GM21515 (cell line): ENCODE measurements at regions not wholly inside any gene's neighbourhood (a gene's known extent, or its start where the extent isn't known, plus 50 kb on each side); places are given as distances from the start of the nearest gene placed in this dataset.
"Not testable (repeated sequence)": the region's sequence is repeated elsewhere in the genome, so short reads cannot be mapped to it uniquely, and the experiment has no call there.

ENCODE experiments used
- ATAC-seq: cut with Tn5 transposase; IDR thresholded peaks from one replicate; pipeline ENCODE4 v1.9.1; 2021; ENCODE audit not compliant: unreplicated experiment

DNA sequence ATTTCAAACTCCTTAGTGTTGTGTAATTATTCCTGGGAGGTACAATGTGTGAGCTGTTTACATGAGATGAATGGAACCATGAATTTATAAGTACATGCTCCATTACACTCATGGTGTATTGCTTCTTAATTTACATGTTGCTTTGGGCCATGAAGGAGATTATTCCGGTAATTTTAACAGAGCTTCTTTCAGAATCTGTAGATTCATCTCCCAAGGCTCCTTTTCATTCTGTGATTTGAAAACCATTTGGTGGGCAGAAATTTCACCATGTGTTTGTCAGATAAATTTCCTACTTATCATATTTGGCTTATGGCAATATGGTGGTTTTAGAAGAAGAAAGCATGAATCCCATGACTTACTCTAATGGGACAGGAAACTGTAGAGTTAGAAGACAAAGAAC lies 421.6 kb upstream of the EYS start:
- ATAC-seq = no peak

DNA sequence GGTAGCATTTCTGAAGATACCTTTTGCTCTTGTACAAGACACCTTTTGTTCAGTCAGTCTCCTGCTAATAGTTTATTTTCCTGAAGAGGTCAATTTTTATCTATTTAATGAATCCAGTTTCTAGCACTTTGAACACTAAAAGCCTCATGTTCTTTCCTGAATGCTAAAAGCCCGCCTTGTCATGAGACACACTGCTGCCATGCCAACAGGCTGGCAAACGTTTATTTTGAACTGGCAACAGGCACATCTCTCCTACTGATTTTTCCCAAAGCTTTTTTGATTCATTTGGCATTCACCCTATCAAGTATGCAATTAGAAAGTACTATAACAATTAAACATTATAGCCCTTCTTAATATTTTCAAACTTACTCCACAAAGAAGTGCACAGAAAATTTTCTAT lies 421.2 kb upstream of the EYS start:
- no peak for ATAC-seq

DNA sequence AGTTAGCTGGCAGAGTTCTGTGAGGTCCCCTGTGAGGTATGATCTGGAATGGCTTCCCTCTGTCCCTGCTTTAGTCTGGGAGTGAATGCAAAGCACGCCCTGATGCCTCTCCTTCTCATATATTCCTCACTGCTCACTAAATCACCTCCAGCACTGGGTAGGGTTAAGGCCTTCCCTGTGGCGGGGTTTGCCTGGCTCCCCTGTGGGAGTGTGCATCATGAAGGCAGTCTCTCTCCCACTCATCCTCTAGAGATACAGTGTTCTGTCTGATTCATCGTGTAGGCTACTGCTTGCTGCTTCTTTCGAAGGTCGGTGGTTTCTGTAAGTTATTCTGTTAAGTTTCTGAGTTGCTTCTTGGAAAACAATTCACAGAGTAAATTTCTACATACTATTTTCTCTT lies 420.0 kb upstream of the EYS start:
- no peak for ATAC-seq

DNA sequence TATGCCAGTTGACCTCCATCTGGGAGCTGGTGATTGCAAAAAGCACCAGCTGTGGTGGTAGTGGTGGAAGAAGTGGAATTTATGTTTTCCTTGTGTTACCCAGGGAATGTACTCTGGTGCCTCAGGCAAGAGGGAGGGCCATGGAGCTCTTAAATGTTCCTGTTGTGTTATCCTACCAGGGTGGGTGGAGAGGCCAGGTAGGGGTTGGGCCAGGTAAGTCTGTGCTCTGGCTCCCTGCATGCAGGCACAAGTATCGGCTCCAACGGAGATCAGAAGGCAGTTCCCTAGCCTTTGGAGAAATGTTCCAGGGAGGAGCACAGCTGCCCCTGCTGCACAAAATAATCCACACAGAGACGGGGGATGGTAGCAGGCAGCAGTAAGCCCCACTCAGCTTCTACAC lies 419.3 kb upstream of the EYS start:
- ATAC-seq = no peak

DNA sequence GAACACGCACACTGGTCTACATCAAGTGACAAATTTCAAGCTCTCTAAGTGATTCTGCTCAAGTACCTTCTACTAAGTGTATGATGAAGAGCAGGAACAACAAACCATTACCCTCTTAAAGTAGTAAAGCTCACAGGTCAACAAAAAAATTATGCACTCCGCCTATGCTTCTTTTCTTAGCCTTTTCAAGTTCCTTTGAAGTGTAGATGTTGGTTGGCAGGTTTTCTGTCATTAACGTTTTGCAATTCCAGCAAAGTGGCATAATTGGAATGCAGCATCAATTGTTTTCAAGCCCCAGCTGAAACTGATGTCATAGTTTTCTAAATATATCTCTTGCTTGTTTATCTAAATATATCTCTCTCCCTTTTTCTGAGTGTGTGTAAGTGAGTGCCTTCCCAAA lies 396.9 kb upstream of the EYS start:
- no peak for ATAC-seq

DNA sequence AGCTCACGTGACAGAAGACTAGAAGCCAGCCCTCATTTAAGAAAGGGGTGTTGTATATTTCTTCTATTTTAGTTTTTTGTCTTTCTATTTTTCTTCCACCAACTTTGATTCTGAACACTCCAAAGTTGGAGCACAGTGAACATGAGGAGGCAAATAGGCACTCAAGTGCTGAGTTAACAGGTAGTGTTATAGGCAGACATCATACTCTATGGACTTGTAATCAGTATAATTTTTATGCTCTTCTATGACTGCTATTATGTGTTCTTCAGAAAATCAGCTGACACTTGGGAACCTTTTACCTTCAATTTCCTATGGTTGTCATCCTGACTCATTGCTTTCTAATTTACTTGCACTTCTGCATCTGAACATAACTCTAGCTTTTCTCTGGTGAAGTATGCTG lies 396.3 kb upstream of the EYS start:
- no peak for ATAC-seq

DNA sequence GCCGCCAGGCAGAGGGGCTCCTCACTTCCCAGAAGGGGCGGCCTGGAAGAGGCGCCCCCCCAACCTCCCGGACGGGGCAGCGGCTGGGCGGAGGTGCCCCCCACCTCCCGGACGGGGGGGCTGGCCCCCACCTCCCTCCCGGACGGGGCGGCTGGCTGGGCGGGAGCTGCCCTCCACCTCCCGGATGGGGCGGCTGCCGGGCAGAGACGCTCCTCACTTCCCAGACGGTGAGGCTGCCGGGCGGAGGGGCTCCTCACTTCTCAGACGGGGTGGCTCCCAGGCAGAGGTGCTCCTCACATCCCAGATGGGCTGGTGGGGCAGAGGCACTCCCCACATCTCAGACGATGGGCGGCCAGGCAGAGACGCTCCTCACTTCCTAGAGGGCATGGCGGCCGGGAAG lies 389.7 kb upstream of the EYS start:
- no peak for ATAC-seq

DNA sequence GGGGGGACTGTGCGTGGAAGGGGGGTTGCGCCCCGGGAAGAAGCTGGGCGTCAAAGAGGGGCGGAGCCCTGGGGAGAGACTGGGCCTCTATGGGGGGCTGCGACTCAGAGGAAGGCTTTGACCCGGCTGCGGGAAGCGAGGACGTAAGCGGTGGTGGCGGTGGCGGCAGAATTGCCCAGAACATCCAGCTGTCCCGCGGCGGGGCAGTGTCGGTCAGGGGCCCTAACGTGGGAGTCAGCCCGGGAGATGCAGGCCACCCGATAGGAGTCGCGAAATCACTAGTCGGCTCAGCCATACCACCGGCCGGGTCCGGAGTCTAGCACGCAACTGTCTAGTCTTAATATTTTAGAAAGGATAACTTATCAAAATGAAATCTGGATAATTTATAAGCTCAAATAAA lies 387.6 kb upstream of the EYS start:
- ATAC-seq = no peak

DNA sequence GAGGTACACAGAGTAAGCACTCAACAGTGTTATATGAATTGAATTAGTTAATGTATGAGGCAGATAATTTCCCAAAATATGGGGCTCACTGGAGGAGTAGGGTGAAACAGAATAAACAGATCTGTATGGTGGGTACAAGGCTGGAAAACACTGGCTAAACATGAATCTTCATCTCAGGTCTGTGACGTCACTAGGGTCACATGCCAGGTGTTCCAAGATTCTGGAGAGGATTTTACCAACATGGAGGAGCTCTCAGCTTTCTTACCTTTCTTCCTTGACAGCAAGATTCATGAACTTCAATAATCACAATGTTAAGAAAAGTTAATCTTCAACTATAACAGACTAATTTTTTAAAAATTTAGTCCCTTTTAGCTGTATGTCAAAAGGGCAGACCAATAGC lies 385.3 kb upstream of the EYS start:
- not testable (repeated sequence) for ATAC-seq

DNA sequence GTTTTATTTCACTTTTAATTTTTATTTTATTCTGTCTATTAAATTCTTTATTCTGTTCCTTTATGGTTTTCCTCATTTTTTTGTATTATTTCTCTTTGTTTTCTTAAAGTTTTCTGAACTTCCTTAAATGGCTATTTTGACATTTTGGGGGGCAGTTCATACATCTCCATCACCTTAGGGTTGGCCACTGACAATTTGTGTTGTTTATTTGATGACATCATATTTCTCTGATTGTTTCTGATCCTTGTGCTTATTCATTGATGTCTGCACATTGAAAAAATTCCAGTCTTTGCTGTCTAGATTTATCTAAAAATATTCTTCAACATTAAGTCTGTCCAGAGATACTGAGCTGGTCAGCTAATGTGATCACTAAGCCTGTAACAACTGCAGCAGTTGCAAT lies 379.5 kb upstream of the EYS start:
- no peak for ATAC-seq

DNA sequence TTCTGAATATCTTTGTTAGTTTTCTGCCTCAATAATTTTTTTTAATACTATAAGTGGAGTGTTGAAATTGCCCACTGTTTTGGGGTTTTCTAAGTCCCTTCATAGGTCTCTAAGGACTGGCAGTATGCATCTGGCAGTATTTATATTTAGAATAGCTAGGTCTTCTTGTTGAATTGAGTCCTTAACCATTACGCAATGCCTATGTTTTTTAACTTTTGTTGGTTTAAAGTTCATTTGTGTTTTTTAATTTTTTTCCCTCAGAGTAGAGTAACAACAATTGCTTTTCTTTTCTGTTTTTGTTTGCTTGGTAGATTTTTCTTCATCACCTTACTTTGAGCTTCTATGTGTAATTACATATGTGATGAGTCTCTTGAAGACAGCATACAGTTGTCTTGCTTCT lies 375.9 kb upstream of the EYS start:
- ATAC-seq = no peak

DNA sequence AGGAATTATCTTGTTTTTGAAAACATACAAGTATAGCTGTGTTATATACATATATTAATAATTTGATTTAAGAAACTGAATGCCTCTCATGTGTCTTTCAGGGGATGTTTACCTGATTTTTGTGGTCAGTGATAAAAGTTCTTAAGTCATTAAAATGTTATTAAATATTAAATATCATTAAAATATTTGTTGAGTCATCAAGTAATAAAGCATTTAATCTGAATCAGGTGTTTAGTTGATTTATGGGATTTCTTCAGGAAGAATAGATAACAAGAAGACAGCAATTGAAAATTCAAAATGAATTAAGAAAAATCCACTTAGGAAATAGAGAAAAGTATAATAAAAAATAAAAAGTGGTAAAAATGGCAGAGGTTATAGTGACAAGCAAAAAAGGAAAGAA lies 361.9 kb upstream of the EYS start:
- no peak for ATAC-seq

DNA sequence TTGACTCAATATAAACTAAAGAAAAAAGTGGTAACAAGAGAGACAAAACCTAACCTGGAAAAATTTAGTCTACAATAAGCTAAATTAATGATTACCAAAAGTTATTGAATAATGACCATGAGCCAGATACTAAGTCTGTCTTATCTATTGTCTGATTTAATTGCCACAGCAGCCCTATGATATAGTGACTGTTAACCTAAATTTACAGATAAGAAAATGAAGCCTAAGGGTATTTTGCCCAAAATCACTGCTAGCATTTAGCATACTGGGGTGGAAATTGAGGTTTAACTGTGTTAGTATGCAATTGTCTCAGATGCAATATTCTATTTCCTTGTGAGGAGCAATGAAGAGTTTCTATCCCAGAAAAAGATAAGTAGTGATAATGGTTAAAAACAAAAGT lies 361.0 kb upstream of the EYS start:
- no peak for ATAC-seq

DNA sequence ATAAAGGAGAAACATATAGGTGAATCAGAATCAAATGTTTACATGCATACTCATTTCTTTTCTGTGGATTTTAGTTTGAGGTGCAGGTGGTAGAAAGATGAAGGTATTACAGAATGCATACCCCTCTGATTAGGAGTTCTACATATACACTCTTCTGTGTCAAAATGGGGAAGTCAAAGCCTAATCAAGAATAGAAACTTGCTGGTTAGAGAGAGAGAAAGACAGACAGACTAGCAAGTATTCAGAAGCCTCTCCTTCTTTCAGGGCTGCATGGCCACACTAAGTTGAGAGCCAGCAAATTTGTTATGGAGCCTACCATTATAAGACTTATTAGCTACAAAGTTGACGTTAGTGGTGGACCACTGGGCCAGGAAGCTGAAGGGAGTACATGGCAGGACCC lies 358.3 kb upstream of the EYS start:
- no peak for ATAC-seq

DNA sequence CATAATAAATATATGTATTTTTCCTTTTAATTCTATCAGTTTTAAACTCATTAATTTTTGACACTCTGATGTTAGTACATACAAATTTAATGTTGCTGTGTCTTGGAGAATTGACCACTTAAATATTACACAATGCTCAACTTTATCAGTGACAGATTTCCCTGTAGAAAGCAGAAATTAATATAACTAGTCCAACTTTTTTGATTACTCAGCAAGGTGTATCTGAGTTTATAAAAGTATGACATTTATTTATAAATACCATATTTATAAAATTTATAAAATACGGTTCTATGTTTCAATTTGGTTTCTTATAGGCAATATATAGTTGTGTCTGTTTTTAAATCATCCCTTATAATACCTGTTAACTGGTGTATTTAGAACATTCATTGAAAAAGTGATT lies 350.0 kb upstream of the EYS start:
- no peak for ATAC-seq

DNA sequence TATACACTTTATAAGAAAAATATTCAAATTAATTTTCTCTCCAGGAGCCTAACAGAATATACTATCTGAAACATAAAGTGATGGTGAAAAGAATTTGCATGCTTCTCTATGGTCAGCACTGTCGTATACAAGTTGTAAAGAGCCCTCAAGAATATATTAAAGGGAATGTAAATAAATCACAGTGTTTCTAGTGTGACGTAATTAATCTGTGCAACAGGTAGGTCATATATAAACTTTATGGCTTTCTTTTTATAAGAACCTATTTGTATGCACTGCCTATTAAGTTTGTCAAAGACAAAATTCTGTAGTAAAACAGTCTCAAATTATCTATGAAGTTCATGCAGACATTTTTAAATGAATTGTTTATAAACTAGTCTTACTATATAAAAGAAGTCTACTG lies 347.9 kb upstream of the EYS start:
- no peak for ATAC-seq

DNA sequence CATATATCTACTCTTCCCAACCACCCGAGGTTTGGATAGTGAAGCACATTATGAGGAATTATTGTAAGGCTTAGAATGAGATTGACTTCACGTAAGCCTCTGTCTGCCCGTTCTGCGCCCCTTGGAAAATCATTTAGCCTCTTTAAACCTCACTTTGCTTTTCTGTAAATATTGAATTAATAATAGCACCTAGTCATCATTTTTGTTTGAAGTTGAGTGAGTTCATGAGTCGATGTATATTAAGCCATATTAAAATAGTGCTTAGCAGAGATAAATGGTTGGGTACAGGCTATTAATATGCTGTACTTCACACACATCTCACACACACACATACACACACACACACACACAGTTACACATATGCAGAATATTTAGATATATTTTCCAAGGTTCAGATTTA lies 344.8 kb upstream of the EYS start:
- ATAC-seq = no peak

DNA sequence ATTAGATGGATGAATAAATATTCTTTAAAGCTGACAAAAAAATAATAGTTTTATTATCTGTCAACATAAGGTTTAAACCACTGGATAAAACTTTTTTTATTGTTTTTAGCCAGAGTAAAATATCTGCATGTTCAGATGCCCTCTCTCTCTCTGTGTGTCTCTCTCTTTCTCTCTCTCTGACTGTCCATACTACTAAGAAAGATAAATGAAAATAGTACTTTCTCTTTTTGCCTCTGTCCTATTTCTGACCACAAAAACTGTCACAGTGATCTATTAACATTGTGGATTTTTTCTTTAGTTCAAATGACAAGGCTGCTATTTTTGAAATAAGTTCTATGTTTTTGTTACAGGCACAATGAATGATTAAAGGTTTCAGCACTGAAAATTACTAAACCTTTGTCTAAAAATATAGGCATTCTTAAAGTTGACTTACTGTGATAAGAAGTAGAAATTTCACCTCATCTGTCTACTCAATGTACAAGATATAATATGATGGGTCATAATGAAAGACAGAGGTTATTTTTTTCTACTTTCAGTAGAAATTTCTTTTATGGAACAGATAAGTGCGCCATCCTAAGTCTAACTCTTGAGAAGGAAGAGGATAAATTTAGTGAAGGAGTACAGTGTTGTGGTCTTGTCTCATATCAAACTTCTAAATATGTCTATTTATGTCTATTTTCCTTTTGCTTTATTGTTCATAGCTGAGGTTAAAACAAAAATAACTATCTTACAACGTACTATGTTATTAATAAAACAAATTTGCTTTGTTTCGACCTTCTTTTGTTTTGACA lies 341.9 kb upstream of the EYS start:
- no peak for ATAC-seq

DNA sequence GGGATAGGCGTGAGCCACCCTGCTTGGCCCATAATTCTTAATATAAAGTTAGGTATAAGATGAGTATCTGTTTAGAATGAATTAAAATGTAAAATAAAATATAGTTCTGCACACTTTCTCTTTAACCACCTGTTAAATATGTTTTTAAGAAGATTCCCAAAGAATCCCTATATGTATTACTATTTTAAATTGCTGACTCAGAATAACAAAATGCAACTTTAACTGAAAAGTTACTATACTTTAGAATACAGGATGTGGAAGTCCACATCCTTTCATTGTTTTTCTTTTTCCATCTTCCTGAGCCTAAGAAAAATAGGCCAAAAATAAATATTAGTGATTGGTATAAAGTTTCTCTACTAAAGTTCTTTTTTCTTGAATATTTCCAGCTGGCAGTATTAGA lies 325.6 kb upstream of the EYS start:
- ATAC-seq = no peak

DNA sequence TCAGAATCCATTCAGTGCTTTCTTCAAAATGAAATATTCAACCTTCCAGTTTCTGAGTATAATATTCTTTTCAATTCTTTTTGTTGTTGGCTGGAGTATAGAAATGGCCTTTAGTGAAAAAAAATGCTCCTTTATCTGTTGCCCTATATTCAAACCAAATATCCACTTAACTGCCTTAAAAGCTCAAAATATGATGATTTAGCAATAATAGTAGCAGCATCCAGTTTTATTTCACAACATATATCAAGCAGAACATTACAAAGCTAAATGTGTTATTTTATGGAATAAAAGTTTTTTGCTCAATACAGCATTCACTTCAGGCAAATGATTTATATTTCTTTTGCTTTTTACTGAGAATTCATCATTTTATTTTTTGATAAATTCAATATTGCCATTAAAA lies 322.4 kb upstream of the EYS start:
- ATAC-seq = no peak

DNA sequence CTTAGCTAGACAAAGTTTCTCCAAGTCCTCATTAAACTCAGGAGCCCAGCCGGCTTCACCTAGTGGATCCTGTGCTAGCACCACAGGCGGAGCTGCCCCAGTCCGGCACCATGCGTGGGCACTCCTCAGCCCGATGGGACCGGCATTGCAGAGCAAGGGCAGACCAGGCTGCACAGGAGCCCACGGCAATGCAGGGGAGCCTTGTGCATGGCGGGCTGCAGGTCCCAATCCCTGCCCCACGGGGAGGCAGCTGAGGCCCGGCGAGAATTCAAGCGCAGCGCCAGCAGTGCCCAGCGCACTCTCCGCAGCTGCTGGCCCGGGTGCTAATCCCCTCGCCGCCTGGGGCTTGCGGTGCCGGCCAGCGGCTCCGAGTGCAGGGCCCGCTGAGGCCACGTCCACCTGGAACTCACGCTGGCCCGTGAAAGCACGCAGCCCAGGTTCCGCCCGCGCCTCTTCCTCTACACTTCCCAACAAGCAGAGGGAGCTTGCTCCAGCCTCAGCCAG lies 292.3 kb upstream of the EYS start:
- ATAC-seq = no peak

DNA sequence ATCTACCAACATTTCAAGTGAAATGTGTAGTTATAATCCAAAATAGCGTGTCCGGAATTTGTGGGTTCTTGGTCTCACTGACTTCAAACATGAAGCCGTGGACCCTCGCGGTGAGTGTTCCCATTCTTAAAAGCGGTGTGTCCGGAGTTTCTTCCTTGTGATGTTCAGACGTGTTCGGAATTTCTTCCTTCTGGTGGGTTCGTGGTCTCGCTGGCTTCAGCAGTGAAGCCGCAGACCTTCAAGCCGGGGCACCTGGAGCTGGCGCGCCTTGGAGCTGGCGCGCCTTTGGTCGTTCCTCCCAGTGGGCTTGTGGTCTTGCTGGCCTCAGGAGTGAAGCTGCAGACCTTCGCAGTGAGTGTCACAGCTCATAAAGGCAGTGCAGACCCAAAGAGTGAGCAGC lies 291.5 kb upstream of the EYS start:
- no peak for ATAC-seq

DNA sequence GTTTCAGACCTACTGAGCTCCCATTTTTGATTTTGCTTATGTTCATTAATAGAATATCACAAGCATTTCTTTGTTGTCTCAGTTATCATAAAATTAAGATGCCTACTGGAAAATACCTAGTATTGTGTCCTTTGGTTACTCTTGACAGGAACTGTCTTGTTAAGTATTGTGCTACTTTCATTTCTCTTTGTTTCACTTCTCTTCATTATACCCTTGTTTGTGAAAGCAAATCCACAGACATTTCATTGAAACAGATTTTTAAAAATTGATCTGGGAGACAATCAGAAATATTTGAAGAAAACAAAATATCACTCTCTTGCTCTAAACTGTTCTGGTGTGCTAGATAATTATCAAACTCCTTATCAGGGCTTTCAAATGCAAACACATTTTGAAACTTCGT lies 290.5 kb upstream of the EYS start:
- ATAC-seq = no peak
